ENCODE measurements at regions not wholly inside any gene's neighbourhood (a gene's known extent, or its start where the extent isn't known, plus 50 kb on each side); places are given as distances from the start of the nearest gene placed in this dataset.
"Not testable (repeated sequence)": the region's sequence is repeated elsewhere in the genome, so short reads cannot be mapped to it uniquely, and the experiment has no call there.

DNA sequence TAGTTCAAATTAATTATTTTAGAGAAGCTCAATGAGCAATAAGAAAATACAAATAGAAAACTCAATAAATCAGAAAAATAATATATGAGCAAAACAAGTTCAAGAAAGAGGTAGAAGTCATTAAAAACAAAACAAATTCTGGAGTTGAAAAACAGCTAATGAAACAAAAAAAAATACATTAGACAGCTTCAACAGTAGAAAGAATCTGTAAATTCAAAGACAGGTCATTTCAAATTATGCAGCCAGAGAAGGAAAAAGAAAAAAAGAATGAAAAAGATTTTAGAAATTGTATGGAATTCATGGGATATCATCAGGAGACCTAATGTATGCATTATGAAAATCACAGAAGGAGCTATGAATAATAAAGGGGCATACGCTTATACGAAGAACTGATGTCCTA is 795.3 kb upstream of the ADGRB3 start:
- no peak for DNase-seq

DNA sequence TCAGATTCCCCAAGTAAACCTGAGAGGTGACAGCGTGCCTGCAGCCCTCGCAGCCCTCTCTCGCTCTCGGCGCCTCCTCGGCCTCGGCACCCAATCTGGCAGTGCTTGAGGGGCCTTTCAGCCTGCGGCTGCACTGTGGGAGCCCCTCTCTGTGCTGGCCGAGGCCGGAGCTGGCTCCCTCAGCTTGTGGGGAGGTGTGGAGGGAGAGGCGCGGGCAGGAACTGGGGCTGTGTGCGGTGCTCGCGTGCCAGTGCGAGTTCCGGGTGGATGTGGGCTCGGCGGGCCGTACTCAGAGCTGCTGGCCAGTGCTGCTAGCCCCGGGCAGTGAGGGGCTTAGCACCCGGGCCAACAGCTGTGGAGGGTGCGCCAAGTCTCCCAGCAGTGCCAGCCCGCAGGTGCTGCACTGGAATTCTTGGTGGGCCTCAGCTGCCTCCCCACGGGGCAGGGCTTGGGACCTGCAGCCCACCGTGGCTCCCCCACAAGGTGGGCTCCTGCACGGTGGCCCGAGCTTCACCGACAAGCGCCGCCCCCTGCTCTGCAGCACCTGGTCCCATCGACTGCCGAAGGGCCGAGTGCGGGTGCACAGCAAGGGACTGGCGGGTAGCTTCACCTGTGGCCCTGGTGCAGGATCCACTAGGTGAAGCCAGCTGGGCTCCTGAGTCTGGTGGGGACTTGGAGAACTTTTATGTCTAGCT is 809.7 kb upstream of the ADGRB3 start:
- no peak for DNase-seq

DNA sequence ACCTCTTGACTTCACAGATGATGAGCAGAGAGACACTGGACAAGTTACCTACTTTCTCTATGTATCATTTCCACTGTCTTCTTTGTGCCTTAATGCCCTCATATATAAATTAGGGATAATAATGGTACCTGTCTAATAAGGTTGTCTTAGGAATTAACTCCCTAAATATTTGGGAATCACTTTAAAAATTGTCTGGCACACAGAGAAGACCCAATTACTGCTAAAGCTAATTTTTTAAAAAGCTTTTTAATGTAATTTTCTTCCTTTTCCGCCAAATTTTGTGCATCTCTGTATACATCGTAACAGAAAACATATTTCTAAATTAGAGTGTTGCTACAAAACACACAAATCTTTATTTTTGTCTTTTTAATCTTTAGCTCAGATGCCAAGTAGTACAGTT is 816.8 kb upstream of the ADGRB3 start:
- DNase-seq = no peak

DNA sequence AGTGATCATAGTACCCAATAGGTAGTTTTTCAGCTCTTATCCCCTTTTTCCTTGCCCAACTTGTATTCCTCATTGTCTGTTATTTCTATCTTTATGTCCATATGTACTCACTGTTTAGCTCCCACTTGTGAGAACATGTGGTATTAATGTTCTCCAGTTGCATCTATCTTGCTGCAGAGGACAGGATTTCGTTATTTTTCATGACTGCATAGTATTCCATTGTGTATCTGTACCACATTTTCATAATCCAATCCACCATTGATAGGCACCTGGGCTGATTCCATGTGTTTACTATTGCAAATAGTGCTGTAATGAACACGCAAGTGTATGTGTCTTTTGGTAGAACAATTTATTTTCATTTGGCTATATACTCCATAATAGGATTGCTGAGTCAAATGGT is 819.5 kb upstream of the ADGRB3 start:
- no peak for DNase-seq

DNA sequence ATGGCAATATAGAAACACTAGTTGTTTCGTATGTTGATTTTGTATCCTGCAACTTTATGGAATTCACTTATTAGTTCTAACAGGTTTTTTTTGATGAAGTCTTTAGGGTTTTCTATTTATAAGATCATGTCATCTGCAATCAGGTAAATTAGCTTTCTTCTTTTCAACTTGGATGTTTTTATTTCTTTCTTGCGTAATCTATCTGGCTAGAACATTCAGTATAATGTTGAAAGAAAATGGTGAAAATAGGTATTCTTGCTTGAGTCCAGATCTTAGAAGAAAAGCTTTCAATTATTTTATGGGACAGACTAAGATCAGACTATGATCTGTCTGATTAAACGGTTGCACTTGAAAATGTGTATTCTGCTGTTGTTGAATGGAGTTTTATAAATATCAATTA is 820.8 kb upstream of the ADGRB3 start:
- DNase-seq = no peak

DNA sequence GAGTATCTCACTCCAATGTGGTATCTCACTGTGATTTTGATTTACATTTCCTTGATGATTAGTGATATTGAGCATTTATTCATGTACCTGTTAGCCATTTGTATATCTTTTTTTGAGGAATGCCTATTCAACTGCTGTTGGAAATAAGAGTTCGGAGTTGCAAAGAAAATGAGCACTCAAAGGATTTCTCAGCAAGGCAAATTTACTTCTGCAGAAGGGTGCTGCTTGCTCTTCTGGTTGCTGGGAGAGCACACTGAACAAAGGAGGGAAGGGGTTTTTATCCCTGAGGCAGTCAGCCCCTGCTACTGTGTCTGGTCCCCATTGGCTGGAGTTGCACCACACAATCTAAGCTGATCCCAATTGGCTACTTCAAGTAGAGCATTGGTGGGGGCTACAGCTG is 822.4 kb upstream of the ADGRB3 start:
- no peak for DNase-seq

DNA sequence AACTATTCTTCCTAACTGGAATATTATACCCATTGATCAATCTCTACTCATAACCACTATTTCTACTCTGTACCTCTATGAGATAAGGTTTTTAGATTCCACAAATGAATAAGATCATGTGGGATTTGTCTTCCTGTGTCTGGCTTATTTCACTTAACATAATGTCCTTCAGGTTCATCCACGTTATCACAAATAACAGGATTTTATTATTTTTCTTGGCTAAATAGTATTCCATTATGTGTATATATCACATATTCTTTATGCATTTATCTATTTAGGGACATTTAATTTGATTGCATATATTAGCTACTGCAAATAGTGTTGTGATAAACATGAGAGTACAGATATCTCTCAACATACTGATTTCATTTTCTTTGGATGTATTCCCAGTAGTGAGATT is 823.0 kb upstream of the ADGRB3 start:
- DNase-seq = no peak

- no peak for DNase-seq
Measured at GRCh38 chr6:67811239-67812037, 823.6 kb upstream of the ADGRB3 start.

GRCh38 chr6:67804808-67805207 is 830.3 kb upstream of the ADGRB3 start:
- not testable (repeated sequence) for DNase-seq

DNA sequence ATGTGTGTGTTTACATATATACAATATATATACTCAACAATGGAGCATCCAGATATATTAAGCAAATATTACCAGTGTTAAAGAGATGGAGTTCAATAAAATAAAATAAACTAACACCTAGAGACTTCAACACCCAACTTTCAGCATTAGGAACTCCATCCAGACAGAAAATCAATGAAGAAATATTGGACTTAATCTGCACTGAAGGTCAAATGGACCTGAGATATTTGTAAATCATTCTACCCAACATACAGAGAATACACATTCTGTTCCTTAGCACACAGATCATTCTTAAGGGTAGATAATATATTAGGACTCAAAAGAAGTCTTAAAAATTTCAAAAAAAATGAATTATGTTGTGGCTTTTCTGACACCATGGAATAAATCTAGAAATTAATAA is 832.3 kb upstream of the ADGRB3 start:
- DNase-seq = no peak

DNA sequence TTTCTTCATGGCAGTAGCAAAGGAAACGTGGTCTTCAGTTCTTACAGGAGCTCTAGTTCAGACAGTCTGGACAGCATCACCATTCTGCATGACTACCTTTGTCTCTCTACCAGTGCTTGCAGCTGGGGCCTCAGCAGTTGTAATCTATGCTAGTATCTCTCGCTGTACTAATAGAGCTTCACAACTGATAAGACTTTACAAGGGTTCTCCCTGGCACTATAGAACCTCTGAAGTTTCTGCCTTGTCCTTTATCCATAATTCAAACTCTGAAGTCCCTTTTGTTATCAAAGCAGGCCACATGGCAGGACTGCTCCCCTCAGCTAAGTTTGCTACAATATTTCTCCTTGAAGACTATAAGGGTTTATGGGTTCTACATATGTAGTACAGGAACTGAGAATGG is 842.1 kb upstream of the ADGRB3 start:
- no peak for DNase-seq

DNA sequence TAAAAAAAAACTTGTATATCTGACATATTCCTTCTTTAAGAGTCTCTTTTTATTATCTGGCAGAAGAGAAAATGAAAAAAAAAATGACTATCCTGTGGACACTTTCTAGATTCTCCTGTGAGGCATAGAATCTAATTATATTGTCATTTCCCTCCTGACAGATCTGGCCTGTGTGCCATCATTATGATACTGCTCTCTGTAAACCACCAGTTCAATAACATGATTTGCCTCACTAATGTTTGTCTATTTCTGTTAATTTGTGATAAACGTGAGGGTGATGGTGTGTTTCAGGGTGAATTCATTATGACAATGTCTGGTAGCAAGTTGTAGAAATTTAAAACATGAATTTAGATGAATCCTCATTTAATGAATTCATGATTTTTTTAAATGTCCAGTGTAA is 844.5 kb upstream of the ADGRB3 start:
- DNase-seq = no peak

DNA sequence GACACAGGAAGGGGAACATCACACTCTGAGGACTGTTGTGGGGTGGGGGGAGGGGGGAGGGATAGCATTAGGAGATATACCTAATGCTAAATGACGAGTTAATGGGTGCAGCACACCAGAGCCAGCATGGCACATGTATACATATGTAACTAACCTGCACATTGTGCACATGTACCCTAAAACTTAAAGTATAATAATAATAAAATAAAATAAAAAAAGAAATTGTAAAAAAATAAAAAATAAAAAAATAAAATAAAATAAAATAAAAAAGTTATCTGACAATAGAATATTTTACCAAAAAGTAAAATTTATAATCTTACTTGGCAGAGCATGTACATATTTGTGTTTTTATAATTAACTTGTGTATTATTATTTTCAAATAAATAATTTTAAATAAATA is 848.0 kb upstream of the ADGRB3 start:
- not testable (repeated sequence) for DNase-seq

DNA sequence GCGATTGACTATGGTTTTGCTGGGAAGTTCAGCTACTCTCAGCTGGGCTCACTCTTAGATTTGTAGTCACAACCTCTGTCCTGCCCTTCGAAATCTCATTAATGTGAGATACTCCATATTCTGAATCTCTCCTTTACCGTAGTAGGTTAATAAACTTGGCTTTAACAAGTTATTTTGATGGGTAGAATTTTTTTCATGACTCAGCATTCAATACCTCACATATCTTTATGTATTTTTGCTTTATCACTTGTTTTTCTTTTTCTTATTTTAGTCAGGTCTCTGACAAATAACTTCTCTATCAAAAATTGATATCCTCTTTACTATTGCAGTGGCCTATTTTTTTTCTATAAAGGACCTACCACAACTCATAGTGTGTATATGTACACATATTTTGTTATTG is 855.2 kb upstream of the ADGRB3 start:
- DNase-seq = no peak

- no peak for DNase-seq
Measured at GRCh38 chr6:67775333-67775732, 859.7 kb upstream of the ADGRB3 start.

DNA sequence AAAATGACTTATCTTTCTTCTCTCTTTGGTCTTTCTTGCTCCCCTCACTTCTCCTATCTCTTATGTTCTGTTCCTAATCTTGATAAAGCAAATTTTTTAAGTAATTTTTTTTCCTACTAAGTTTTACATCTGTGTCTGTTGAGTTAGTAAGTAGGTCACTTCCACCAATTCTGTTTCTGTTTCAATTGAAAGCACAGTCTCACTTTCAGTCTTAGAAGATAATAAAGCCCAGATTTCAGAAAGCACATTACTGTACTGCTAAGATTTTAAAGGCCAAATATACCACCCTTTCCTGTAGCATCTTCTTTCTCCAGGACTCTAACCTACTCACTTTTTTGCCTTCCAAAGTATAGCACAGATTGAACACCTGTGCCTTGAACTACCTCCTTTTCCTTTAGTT is 866.1 kb upstream of the ADGRB3 start:
- DNase-seq = no peak

DNA sequence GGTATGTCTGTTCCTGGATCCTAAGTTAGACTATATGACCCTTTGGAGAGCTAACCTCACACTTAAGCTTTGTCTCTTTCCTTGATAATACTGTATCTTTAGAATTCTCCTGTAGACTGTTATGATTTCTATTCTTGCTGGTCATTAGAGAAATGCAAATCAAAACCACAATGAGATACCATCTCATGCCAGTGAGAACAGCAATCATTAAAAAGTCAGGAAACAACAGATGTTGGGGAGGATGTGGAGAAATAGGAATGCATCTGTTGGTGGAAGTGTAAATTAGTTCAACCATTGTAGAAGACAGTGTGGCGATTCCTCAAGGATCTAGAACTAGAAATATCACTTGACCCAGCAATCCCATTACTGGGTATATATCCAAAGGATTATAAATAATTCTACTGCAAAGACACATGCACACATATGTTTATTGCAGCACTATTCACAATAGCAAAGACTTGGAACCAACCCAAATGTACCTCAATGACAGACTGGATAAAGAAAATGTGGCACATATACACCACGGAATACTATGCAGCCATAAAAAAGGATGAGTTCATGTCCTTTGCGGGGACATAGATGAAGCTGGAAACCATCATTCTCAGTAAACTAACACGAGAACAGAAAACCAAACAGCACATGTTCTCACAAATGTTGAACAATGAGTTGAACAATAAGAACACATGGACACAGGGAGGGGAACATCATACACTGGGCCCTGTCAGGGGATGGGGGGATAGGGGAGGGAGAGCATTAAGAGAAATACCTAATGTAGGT is 867.8 kb upstream of the ADGRB3 start:
- not testable (repeated sequence) for DNase-seq

DNA sequence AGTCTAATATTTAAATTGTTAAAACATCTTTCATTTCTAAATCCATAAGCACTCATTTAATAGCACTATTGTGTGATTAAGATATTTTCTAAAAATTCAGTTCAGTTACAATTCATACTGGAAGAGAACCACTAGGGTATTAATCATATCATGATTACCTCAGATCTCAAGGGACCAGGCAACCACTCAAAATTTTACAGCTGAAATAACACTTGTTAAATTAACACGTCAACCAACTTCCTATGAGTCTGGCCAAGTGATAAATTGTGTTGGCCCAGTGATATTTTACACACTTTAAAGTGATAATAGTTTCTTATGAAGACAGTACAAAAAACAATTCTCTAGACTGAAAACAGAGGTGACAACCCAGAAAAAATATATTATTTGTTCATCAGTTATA is 869.0 kb upstream of the ADGRB3 start:
- no peak for DNase-seq

- DNase-seq = no peak
Measured at GRCh38 chr6:67759001-67759400, 876.1 kb upstream of the ADGRB3 start.

- DNase-seq = no peak
Measured at GRCh38 chr6:67757465-67758033, 877.5 kb upstream of the ADGRB3 start.

- no peak for DNase-seq
Measured at GRCh38 chr6:67748521-67748920, 886.6 kb upstream of the ADGRB3 start.

- no peak for DNase-seq
Measured at GRCh38 chr6:67736816-67737215, 898.3 kb upstream of the ADGRB3 start.

- DNase-seq = no peak
Measured at GRCh38 chr6:67736161-67736560, 898.9 kb upstream of the ADGRB3 start.

GRCh38 chr6:67735623-67736022 is 899.5 kb upstream of the ADGRB3 start:
- no peak for DNase-seq
